ENCODE measurements at regions not wholly inside any gene's neighbourhood (a gene's known extent, or its start where the extent isn't known, plus 50 kb on each side); places are given as distances from the start of the nearest gene placed in this dataset.

DNA sequence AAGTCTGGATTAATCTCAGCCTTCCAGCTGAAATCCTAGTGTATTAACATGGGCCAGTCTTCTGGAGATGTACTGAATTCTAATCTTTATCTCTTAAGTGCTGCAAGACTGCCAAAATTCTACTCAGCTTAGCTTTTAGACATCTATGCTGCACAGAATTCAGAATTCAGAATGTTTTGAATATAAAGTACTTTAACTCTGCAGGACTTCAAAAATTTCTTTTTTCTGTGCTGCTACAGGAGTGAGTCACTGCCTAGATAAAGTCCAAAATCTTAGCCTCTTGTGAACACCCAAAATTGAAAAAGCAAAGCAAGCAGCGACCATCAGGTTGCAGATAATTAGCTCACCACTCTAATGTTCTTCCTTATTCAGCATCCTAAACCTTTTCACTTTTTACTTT is 1092.6 kb upstream of the PCDH10 start:
- TF ChIP-seq POLR2A (IDR thresholded peaks at IDR 0.05; ENCODE audit: low read depth, low read length) (no peak), POLR2AphosphoS5 (IDR thresholded peaks at IDR 0.05; ENCODE audit: low read depth, low read length) (no peak), TAF1 (IDR thresholded peaks at IDR 0.05; ENCODE audit: low read depth, low read length) (no peak)

Measured in GM12891 (cell line).